GM12878 (cell line): ENCODE measurements at regions not wholly inside any gene's neighbourhood (a gene's known extent, or its start where the extent isn't known, plus 50 kb on each side); places are given as distances from the start of the nearest gene placed in this dataset.

Source experiments
- ATAC-seq: fragments of 200-7000 bp; cut with Tn5 transposase; 3 replicates; pipeline ENCODE4 v1.9.1; 2020; ENCODE audit warnings: mild to moderate bottlenecking, moderate library complexity
- BruUV-seq: library from RNA; stranded (reverse); fragments of 400-500 nt; replicated peaks from 2 replicates; lab custom pipeline; 2021; lab: Mats Ljungman, UMichigan
- CTCF ChIA-PET: fragments of 300-600 bp; sonication (Branson Sonifier 250); formaldehyde crosslinking; extraction: SDS; loops from one replicate; lab custom pipeline; 2021; ENCODE audit warnings: inconsistent platforms; lab: Yijun Ruan, JAX
- POLR2A ChIA-PET: fragments of 350-600 bp; formaldehyde crosslinking; extraction: SDS; loops from one replicate; lab custom pipeline; 2021; ENCODE audit warnings: inconsistent platforms; lab: Charles Lee
- RAD21 ChIA-PET: fragments of 300-600 bp; sonication (Branson Sonifier 250); formaldehyde crosslinking; loops from one replicate; lab custom pipeline; 2023; ENCODE audit warnings: antibody characterized with exemption; ENCODE audit not compliant: unreplicated experiment; lab: Charles Lee
- SMC1A ChIA-PET: fragments of 300-600 bp; sonication (Branson Sonifier 250); formaldehyde crosslinking; loops from one replicate; lab custom pipeline; 2023; ENCODE audit not compliant: unreplicated experiment, uncharacterized antibody; lab: Charles Lee
- DNase-seq: peaks from one replicate; pipeline ENCODE4 v3.0.0-alpha.2; 2011; ENCODE audit warnings: low read depth, low spot score
- FAIRE-seq: peaks from 3 replicates; lab custom pipeline; 2011; peaks lifted over from hg19 to GRCh38; lab: Jason Lieb, UNC
- H2AFZ ChIP-seq: 2 replicates; pipeline ENCODE4 v1.6.0; 2011; ENCODE audit warnings: low read depth, low read length, control low read depth; ENCODE audit not compliant: control insufficient read depth
- H3K27ac ChIP-seq: 2 replicates; pipeline ENCODE4 v1.5.1; 2011; ENCODE audit warnings: control low read depth; ENCODE audit not compliant: control insufficient read depth, insufficient read depth
- H3K27me3 ChIP-seq, 2 experiments: replicated peaks in 1 of 2; 2 replicates each; pipeline versions ENCODE4 v1.6.0 to v1.6.1; 2011; ENCODE audit warnings: low read length in 1 of 2; ENCODE audit not compliant: control insufficient read depth in 2 of 2, insufficient read depth in 2 of 2
- H3K36me3 ChIP-seq, 2 experiments: 2 replicates each; pipeline ENCODE4 v1.5.1; 2011; ENCODE audit warnings: low read length in 1 of 2; ENCODE audit not compliant: control insufficient read depth in 2 of 2, insufficient read depth in 2 of 2
- H3K4me1 ChIP-seq: 2 replicates; pipeline ENCODE4 v1.6.1; 2011; ENCODE audit warnings: mild to moderate bottlenecking, low read length, moderate library complexity, mixed read lengths; ENCODE audit not compliant: control insufficient read depth, insufficient read depth
- H3K4me2 ChIP-seq: 2 replicates; pipeline ENCODE4 v1.6.0; 2011; ENCODE audit warnings: control low read depth; ENCODE audit not compliant: control insufficient read depth, insufficient read depth
- H3K4me3 ChIP-seq: fragments of 200-600 bp; sonication (generic); 2 replicates; pipeline ENCODE4 v1.5.1; 2016
- H3K79me2 ChIP-seq: 2 replicates; pipeline ENCODE4 v1.6.0; 2011; ENCODE audit warnings: low read length; ENCODE audit not compliant: control insufficient read depth, insufficient read depth
- H3K9ac ChIP-seq: 2 replicates; pipeline ENCODE4 v1.8.0; 2011; ENCODE audit warnings: low read length, control low read depth, mixed read lengths; ENCODE audit not compliant: control insufficient read depth, insufficient read depth
- H3K9me3 ChIP-seq: replicated peaks from 3 replicates; pipeline ENCODE4 v1.5.1; 2011; ENCODE audit warnings: mild to moderate bottlenecking, low read length; ENCODE audit not compliant: control insufficient read depth, insufficient read depth
- H4K20me1 ChIP-seq: 2 replicates; pipeline ENCODE4 v1.6.0; 2011; ENCODE audit not compliant: control insufficient read depth, insufficient read depth
- BRCA1 ChIP-seq: IDR thresholded peaks from 2 replicates; pipeline ENCODE4 v1.6.1; 2011; ENCODE audit warnings: low read depth, low read length, improper control_type of control experiment
- NFIC ChIP-seq: IDR thresholded peaks from 2 replicates; pipeline ENCODE4 v1.6.1; 2012; ENCODE audit warnings: low read depth, mild to moderate bottlenecking, inconsistent platforms, low read length, moderate library complexity
- NRF1 ChIP-seq: conservative IDR thresholded peaks from 2 replicates; pipeline ENCODE4 v1.6.1; 2011; ENCODE audit warnings: mild to moderate bottlenecking, low read depth, low read length, improper control_type of control experiment
- RELA ChIP-seq: fragments of 450-650 bp; IDR thresholded peaks from 2 replicates; pipeline ENCODE4 v1.8.0; 2014; ENCODE audit warnings: borderline replicate concordance; ENCODE audit not compliant: partially characterized antibody
- RUNX3 ChIP-seq: IDR thresholded peaks from 2 replicates; pipeline ENCODE4 v1.6.1; 2012; ENCODE audit warnings: low read length, inconsistent platforms
- SREBF1 ChIP-seq: IDR thresholded peaks from 2 replicates; pipeline ENCODE4 v1.6.1; 2012; ENCODE audit warnings: mild to moderate bottlenecking, low read length
- WGBS: methylation state at CpG from one replicate; pipeline ENCODE4 v1.1.6; 2016; ENCODE audit warnings: low lambda C conversion rate; ENCODE audit not compliant: insufficient replicate concordance, insufficient coverage; ENCODE audit errors: missing lambda C conversion rate; 5-methylcytosine and 5-hydroxymethylcytosine counted together
- in situ Hi-C: fragments of 300-500 bp; cut with MboI; formaldehyde crosslinking; loops from 9 replicates; pipeline ENCODE4 v1.14.3; 2018; ENCODE audit warnings: mixed read lengths
- intact Hi-C: fragments of 100-400 bp; cut with micrococcal nuclease; formaldehyde crosslinking; loops from one replicate; pipeline ENCODE4 v1.14.2; 2022; ENCODE audit not compliant: unreplicated experiment
- TF ChIP-seq, protein P1 (sequence below): fragments of 450-650 bp; IDR thresholded peaks from 2 replicates; pipeline ENCODE4 v1.6.1; 2016; ENCODE audit warnings: mild to moderate bottlenecking
- TF ChIP-seq, protein P2 (sequence below): fragments of 450-650 bp; IDR thresholded peaks from 2 replicates; pipeline ENCODE4 v1.6.1; 2017; ENCODE audit warnings: mild to moderate bottlenecking, low read depth, inconsistent platforms; ENCODE audit not compliant: poor library complexity, severe bottlenecking

DNA sequence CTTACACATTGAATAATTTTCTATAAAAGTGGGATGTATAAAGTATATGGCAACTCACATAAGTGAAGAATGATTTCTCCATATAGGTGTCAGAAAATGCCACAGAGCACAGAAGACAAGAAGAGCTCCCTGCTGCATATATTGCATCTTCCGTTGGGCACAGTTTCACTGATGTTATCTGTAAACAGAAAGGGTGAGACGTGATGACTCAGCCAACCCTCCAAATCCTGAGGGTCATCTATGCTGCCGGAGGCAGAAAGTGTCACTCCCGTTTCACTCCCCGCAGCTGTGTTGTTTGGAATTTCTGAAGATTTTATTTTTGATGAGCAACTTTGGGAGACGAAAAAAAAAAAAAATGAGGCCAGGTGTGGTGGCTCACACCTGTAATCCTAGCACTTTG, 644.1 kb downstream of the C6orf118 start:
- CTCF ChIA-PET = no interaction called here
- Histone ChIP-seq H3K4me3 (no peak overlapping the region), H2AFZ (no peak overlapping the region), H3K4me1 (no peaks in the 10 kb centered on the region), H3K27me3 (no peaks in the 10 kb centered on the region), H3K79me2 (no peaks in the 10 kb centered on the region), H3K27ac (no peak overlapping the region), H3K36me3 (no peaks in the 10 kb centered on the region), H4K20me1 (no peaks in the 10 kb centered on the region), H3K4me2 (no peak overlapping the region), H3K9ac (no peak overlapping the region), H3K9me3 (no peaks in the 10 kb centered on the region)
- intact Hi-C loops = no loop called here
- DNase-seq (no peak), FAIRE-seq (no peak), ATAC-seq (no peak)
- BruUV-seq = no TSS peak
- 21% methylated on average over 6 of the region's 6 CpGs for WGBS
- TF ChIP-seq BRCA1 (no peak), RUNX3 (no peak), NRF1 (no peak), SREBF1 (no peak), RELA (no peak), NFIC (no peak)
- TF ChIP-seq, protein P1, sequence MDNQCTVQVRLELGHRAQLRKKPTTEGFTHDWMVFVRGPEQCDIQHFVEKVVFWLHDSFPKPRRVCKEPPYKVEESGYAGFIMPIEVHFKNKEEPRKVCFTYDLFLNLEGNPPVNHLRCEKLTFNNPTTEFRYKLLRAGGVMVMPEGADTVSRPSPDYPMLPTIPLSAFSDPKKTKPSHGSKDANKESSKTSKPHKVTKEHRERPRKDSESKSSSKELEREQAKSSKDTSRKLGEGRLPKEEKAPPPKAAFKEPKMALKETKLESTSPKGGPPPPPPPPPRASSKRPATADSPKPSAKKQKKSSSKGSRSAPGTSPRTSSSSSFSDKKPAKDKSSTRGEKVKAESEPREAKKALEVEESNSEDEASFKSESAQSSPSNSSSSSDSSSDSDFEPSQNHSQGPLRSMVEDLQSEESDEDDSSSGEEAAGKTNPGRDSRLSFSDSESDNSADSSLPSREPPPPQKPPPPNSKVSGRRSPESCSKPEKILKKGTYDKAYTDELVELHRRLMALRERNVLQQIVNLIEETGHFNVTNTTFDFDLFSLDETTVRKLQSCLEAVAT = no peak
- TF ChIP-seq, protein P2, sequence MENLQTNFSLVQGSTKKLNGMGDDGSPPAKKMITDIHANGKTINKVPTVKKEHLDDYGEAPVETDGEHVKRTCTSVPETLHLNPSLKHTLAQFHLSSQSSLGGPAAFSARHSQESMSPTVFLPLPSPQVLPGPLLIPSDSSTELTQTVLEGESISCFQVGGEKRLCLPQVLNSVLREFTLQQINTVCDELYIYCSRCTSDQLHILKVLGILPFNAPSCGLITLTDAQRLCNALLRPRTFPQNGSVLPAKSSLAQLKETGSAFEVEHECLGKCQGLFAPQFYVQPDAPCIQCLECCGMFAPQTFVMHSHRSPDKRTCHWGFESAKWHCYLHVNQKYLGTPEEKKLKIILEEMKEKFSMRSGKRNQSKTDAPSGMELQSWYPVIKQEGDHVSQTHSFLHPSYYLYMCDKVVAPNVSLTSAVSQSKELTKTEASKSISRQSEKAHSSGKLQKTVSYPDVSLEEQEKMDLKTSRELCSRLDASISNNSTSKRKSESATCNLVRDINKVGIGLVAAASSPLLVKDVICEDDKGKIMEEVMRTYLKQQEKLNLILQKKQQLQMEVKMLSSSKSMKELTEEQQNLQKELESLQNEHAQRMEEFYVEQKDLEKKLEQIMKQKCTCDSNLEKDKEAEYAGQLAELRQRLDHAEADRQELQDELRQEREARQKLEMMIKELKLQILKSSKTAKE = no peak
- RAD21 ChIA-PET = no interaction called here
- in situ Hi-C loops = no loop called here
- POLR2A ChIA-PET = no interaction called here
- SMC1A ChIA-PET = no interaction called here
